ENCODE measurements at regions not wholly inside any gene's neighbourhood (a gene's known extent, or its start where the extent isn't known, plus 50 kb on each side); places are given as distances from the start of the nearest gene placed in this dataset.
"Not testable (repeated sequence)": the region's sequence is repeated elsewhere in the genome, so short reads cannot be mapped to it uniquely, and the experiment has no call there.

GRCh38 chr7:137107802-137108201 lies 235.7 kb downstream of the PTN start:
- DNase-seq = not testable (repeated sequence)

GRCh38 chr7:137103526-137103925 lies 235.1 kb downstream of the CHRM2 start:
- not testable (repeated sequence) for DNase-seq

DNA sequence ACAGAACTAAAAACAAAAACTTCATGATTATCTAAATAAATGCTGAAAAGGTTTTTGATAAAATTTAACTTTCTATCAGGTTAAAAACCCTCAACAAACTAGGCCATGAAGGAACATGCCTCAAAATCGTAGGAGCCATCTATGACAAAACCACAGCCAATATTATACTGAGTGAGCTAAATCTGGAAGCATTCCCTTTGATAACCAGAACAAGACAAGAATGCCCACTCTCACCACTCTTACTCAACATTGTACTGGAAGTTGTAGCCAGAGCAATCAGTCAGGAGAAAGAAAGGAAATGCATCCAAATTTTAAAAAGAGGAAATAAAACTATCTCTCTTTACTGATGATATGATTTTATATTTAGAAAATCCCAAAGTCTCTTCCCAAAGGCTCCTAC lies 228.7 kb downstream of the CHRM2 start:
- DNase-seq = no peak

DNA sequence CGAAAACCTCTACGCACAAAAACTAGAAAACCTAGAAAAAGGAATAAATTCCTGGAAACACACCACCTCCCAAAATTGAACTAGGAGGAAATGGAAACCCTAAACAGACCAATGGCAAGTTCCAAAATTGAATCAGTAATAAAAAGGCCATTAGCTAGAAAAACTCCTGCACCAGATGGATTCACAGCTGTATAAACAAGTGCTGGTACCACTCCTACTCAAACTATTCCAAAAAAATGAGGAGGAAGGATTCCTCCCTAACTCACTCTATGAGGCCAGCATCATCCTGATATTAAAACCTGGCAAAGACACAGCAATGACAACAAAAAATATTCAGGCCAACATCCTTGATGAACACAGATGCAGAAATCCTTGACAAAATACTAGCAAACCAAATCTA lies 228.2 kb downstream of the CHRM2 start:
- DNase-seq = no peak

DNA sequence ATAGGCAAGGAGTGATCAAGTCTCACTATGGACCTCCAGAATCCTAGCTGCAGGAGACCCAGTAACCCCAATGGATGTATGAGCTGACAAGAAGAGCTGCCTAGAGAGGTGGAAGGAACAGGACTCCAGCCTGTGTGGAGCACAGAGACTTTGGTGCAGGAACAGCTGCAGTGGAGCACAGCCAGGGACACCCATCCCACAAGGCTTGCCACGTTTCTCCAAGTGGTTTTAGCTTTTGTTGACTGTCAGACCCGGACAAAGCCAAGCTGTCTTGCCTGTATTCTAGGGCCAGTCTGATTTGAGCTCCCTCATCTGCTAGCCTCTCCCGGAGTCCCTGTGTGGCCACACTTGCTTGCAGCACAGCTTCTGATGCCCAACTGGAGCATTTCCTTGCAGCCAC lies 224.7 kb downstream of the CHRM2 start:
- no peak for DNase-seq

- DNase-seq = no peak
Observed at GRCh38 chr7:137091396-137091795, 222.9 kb downstream of the CHRM2 start.

DNA sequence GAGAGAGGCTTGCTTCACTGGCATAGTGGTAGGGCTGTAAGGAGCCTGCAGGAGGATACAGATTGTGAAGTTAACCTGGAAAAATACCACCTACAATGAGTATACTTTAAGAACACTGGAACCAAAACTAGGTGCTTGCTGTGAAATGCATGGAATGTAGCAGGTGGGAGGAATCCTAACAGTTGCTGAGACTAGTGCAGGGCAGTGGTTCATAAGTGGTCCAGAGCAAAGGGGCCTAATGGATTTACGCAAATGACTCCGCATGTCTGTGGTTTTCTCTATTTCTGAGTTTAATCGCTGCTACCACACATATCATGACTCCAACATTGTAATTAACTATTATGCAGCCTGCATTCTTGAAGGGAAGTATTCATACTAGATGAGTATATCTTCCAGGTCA lies 218.4 kb downstream of the CHRM2 start:
- no peak for DNase-seq

DNA sequence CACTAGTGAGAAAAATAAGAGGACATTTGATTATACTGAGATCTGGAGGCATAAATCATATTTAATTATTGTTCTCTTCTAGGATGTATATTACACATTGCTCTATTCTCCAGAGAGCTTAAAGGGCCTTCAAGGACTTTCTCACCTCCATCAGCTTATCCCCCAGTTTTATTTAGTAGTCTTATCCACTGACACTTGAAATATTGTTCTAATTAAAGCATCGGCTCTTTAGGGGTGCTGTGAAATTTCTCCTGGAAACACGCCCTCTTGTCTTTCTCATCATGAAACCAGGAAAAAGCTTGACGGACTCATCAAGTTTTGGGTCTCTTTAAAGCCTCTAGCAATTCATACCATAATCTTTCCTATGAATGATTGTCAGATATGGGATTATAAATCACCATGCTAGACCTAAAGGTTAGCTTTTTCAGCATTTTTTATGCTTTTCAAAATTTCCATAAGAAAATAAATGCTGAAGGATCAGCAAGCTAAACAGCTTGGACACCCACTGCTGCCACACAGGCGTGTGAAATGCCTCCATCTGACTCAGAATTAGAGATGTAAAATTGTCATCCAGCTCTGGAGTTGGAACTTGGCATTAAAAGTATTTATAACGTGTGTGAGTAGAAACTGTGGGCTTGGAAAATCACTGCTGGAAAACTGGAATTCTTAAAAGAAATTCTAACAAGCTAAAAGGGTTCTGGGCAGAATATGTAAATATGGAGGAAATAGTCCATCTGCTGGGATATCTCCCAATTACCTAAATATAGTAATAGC lies 216.3 kb downstream of the CHRM2 start:
- peak in 1 of 2 donors; percentile 45 for DNase-seq

DNA sequence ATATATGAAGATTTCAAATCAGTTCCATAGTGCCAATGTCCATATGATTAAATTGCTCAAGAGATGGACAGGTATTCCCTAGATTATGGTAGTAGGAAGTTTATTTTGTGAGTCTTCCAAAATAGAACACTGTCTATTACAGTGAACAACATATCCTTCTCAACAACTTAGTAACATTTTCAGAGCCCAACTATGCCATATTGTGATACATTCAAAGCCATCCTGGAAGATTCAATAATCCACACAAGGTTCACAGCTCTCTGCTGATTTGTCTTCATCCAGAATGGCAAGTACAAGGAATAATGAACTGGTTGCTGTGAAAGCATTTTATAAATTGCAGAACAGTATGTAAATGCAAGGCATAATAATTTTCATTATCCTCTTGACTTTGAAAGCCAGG lies 213.9 kb downstream of the CHRM2 start:
- no peak for DNase-seq

- no peak for DNase-seq
Observed at GRCh38 chr7:137081321-137082093, 213.1 kb downstream of the CHRM2 start.

DNA sequence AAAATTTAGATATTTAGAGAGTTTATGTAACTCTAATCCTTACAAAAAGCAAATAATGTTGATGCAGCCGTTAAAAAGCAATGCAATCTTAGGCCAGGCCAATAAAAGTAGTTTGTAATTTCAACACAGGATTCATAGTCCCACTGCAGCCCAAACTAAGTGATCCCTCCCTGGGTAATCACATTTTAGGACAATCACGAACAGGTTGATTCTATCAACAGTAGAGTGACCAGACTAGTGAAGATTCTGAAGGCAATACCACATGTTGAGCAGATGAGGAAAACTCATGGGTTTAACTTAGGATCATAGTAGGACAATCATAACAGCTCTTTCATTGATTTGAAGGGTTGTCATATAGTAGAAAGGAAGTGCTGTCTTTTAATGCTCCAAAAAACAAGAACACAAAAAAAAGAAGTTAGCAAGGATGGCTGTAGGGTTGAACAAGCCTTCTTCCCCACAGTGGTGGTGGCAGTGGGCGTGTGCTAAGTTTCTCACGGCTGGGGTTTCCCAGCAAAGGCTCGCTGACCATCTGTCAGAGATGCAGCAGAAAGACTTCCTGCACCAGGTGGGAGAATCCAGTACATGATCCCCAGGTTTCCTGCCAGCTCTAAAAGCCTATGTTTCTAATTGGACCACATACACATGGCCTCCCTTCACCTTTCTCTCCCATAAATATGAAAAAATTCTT lies 212.2 kb downstream of the CHRM2 start:
- no peak for DNase-seq

GRCh38 chr7:137078781-137079180 lies 210.3 kb downstream of the CHRM2 start:
- DNase-seq = no peak

GRCh38 chr7:137074391-137075030 lies 206.1 kb downstream of the CHRM2 start:
- no peak for DNase-seq

DNA sequence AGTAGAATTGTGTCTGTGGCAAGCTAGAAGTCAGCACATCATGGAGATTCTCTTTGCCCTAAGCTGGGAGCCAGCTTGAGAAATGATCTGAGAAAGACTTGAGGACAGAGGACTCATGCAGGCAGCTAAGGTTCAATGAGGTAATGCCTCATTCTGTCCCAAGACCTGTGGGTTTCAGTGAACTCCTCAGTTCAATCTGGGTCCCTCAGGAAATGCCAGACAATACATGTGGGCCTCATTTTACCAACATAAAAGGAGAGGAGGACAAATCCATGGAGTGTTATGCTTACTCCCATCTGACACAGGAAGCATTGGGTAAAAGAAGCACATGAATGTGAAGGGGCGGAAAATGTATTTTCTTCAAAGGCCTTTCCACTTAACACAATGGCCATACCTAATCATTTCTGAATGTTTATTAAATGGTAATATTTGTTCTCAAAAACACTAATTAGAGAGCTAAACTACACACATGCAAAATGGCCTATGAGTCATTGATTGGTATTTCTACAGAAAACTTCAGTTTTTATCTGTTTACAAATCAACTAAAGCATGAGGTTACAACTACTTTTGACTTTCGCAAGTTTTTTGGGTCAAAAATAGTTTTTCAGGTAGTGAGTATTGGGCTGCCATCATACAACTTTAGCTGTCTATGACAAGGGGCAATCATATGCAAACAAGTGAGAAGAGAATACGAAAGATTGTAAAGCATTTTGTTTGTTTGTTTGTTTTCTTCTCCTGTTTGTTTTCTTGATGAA lies 205.3 kb downstream of the CHRM2 start:
- no peak for DNase-seq

Data from hippocampal formation (tissue), 2 donors.